ENCODE measurements at regions not wholly inside any gene's neighbourhood (a gene's known extent, or its start where the extent isn't known, plus 50 kb on each side); places are given as distances from the start of the nearest gene placed in this dataset.
"Not testable (repeated sequence)": the region's sequence is repeated elsewhere in the genome, so short reads cannot be mapped to it uniquely, and the experiment has no call there.

DNA sequence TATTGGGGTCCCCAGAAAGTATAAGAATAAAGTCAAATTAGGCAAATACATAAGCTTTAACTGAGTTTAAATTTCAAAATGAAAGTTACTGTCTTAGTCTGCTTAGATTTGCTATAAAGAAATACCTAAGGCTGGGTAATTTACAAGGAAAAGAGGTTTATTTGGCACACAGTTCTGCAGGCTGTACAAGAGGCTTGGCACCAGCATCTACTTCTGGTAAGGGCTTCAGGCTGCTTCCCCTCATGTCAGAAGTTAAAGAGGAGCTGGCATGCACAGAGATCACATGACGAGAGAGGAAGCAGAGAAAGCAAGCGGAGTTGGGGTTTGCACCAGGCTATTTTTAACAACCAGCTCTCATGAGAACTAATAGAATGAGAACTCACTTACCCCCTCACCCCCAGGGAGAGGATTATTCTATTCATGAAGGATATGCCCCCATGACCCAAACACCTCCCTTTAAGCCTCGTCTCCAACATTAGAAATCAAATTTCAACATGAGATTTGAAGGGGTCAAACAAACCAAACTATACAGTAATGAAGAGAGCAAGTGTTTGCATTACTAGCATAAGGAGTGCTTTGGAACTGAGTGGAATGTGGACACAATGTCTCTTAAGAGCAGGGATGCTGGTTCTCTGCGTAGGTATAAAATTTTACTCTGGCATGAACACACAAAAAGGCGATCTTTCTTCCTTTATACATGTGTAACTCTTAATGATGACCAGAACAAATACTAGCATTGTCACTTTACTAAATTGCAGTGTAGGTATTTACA is 292.8 kb upstream of the PMFBP1 start:
- TF ChIP-seq CTCF (IDR thresholded peaks at IDR 0.05) (no peak), POLR2A (IDR thresholded peaks at IDR 0.05) (no peak)
- no peaks in the 10 kb centered on the region for H3K36me3 ChIP-seq
- no peaks in the 10 kb centered on the region for H3K27me3 ChIP-seq
- no peak overlapping the region for H3K4me3 ChIP-seq
- no peaks in the 10 kb centered on the region for H3K4me1 ChIP-seq
- DNase-seq: no peak
- H3K9me3 ChIP-seq: no peaks in the 10 kb centered on the region
- H3K27ac ChIP-seq: no peak overlapping the region

DNA sequence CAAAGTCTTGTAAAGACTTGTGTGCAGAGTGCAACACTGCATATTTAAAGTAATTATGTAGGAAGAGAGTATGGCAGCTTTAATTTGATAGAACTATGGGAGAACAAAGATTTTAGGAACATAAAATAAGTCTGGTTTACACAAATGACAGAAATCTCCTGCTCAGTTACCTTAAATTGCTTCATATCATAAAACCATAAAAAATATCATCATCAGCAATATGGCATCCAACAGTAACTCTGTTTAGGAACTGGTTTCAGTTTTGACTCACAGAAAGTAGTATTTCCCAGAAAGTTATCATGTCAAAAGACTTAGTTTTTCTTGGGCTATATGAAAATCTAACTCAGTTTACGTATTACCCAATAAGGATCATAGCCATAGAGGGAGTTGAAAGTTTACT is 292.1 kb upstream of the PMFBP1 start:
- Histone ChIP-seq H3K27me3 (no peaks in the 10 kb centered on the region), H3K36me3 (no peaks in the 10 kb centered on the region), H3K4me3 (no peak overlapping the region), H3K9me3 (no peaks in the 10 kb centered on the region), H3K27ac (no peak overlapping the region), H3K4me1 (no peaks in the 10 kb centered on the region)
- no peak for TF ChIP-seq CTCF (IDR thresholded peaks at IDR 0.05)
- no peak for DNase-seq

GRCh38 chr16:72458035-72458434 is 286.1 kb upstream of the PMFBP1 start:
- H3K4me3 ChIP-seq: no peak overlapping the region
- no peaks in the 10 kb centered on the region for H3K36me3 ChIP-seq
- TF ChIP-seq POLR2A (IDR thresholded peaks at IDR 0.05): no peak
- TF ChIP-seq CTCF (IDR thresholded peaks at IDR 0.05): no peak
- H3K9me3 ChIP-seq: no peaks in the 10 kb centered on the region
- DNase-seq: no peak
- no peaks in the 10 kb centered on the region for H3K4me1 ChIP-seq
- H3K27ac ChIP-seq: no peak overlapping the region
- no peaks in the 10 kb centered on the region for H3K27me3 ChIP-seq

- Histone ChIP-seq H3K27ac (no peak overlapping the region), H3K4me1 (no peaks in the 10 kb centered on the region), H3K27me3 (no peaks in the 10 kb centered on the region), H3K36me3 (no peaks in the 10 kb centered on the region), H3K9me3 (no peaks in the 10 kb centered on the region), H3K4me3 (no peak overlapping the region)
- no peak for DNase-seq
- TF ChIP-seq POLR2A (IDR thresholded peaks at IDR 0.05): no peak
- no peak for TF ChIP-seq CTCF (IDR thresholded peaks at IDR 0.05)
Observed at GRCh38 chr16:72457243-72457940, 285.4 kb upstream of the PMFBP1 start.

DNA sequence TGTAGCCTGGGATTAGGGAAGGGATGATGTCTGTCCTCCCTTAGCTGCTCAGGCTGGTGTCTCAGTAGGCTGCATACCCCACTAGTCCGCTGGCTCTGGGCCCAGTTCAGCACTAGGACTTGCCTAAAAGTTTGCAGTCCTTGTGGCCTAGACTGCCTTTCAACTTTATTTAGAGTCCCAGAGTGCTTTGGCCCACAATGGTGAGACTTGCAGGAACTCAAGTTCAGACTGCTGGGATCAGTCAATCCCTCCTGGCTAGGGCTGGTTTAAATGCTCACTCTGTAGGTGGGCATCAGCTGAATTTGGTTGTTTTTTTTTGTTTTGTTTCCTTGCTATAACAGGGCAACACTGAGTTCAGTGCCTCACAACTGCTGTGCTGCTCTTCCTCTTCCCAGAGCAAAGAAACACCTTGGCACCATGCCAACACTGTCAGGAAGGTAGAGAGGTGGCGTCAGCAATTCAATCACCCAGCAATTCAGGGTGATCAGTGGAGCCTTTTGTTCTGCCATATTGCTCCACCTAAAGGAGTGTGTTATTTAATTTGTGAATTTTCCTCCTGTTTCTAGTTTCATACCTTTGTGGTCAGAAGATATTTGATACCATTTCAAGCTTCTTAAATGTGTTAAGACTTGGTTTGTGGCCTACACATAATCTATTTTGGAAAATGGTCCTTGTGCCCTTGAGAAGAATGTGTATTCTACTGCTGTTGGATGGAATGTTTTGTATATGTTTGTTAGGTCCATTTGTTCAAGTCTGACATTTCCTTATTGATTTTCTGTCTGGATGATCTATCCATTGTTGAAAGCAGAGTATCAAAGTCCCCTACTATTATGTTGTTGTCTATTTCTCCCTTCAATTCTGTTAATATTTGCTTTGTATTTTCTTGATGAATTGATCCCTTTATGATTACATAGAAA is 284.0 kb upstream of the PMFBP1 start:
- no peaks in the 10 kb centered on the region for H3K27me3 ChIP-seq
- DNase-seq: no peak
- TF ChIP-seq POLR2A (IDR thresholded peaks at IDR 0.05): no peak
- no peak for TF ChIP-seq CTCF (IDR thresholded peaks at IDR 0.05)
- H3K9me3 ChIP-seq: no peaks in the 10 kb centered on the region
- no peak overlapping the region for H3K4me3 ChIP-seq
- H3K4me1 ChIP-seq: no peaks in the 10 kb centered on the region
- no peaks in the 10 kb centered on the region for H3K36me3 ChIP-seq
- no peak overlapping the region for H3K27ac ChIP-seq

GRCh38 chr16:72453856-72454255 is 281.9 kb upstream of the PMFBP1 start:
- H3K27ac ChIP-seq, H3K27me3 ChIP-seq, H3K4me1 ChIP-seq, H3K36me3 ChIP-seq, DNase-seq, H3K9me3 ChIP-seq, H3K4me3 ChIP-seq: not testable (repeated sequence)
